OCI-LY1 (cell line): ENCODE measurements at regions not wholly inside any gene's neighbourhood (a gene's known extent, or its start where the extent isn't known, plus 50 kb on each side); places are given as distances from the start of the nearest gene placed in this dataset.

Source experiments
- H2AFZ ChIP-seq: fragments of 200-600 bp; sonication (generic), shearing (Covaris generic); 2 replicates; pipeline ENCODE4 v1.6.0; 2014; ENCODE audit warnings: antibody characterized with exemption, mild to moderate bottlenecking, low read length
- H3F3A ChIP-seq: fragments of 200-600 bp; sonication (generic), shearing (Covaris generic); 2 replicates; pipeline ENCODE4 v1.6.0; 2014; ENCODE audit warnings: mild to moderate bottlenecking, antibody characterized with exemption, low read length, moderate library complexity; ENCODE audit not compliant: insufficient read depth
- H3K27ac ChIP-seq: fragments of 200-600 bp; sonication (generic); 2 replicates; pipeline ENCODE4 v1.5.1; 2014; ENCODE audit warnings: low read length, mixed run types, mild to moderate bottlenecking, low read depth; ENCODE audit not compliant: poor library complexity, severe bottlenecking
- H3K27me3 ChIP-seq: fragments of 200-600 bp; sonication (generic); 2 replicates; pipeline ENCODE4 v1.6.0; 2014; ENCODE audit warnings: antibody characterized with exemption, mild to moderate bottlenecking, low read length, moderate library complexity; ENCODE audit not compliant: insufficient read depth
- H3K36me3 ChIP-seq: fragments of 200-600 bp; sonication (generic); 2 replicates; pipeline ENCODE4 v1.6.1; 2014; ENCODE audit warnings: mild to moderate bottlenecking, antibody characterized with exemption, low read length, moderate library complexity, mixed read lengths; ENCODE audit not compliant: insufficient read depth
- H3K4me1 ChIP-seq: fragments of 200-600 bp; sonication (generic); 2 replicates; pipeline ENCODE4 v1.5.1; 2014; ENCODE audit warnings: mild to moderate bottlenecking, low read length, moderate library complexity; ENCODE audit not compliant: insufficient read depth, severe bottlenecking
- H3K4me2 ChIP-seq: fragments of 200-600 bp; sonication (generic), shearing (Covaris generic); 2 replicates; pipeline ENCODE4 v1.6.1; 2014; ENCODE audit warnings: low read length
- H3K4me3 ChIP-seq: fragments of 200-600 bp; sonication (generic); 2 replicates; pipeline ENCODE4 v1.5.1; 2014; ENCODE audit warnings: low read length, low read depth, mild to moderate bottlenecking, mixed read lengths; ENCODE audit not compliant: poor library complexity, severe bottlenecking
- H3K79me2 ChIP-seq: fragments of 200-600 bp; shearing (Covaris generic); 2 replicates; pipeline ENCODE4 v1.6.1; 2016; ENCODE audit warnings: mixed run types, low read length, mixed read lengths; ENCODE audit not compliant: insufficient read depth
- H3K9ac ChIP-seq: fragments of 200-600 bp; sonication (generic), shearing (Covaris generic); 2 replicates; pipeline ENCODE4 v1.6.1; 2014; ENCODE audit warnings: mild to moderate bottlenecking, low read length, mixed read lengths
- H3K9me2 ChIP-seq: fragments of 200-600 bp; sonication (generic), shearing (Covaris generic); 2 replicates; pipeline ENCODE4 v1.6.1; 2014; ENCODE audit warnings: low read depth, mild to moderate bottlenecking, low read length, mixed read lengths
- H3K9me3 ChIP-seq: fragments of 200-600 bp; shearing (Covaris generic); 2 replicates; pipeline ENCODE4 v1.6.1; 2014; ENCODE audit warnings: low read length, mixed read lengths
- H4K20me1 ChIP-seq: fragments of 200-600 bp; sonication (generic), shearing (Covaris generic); 2 replicates; pipeline ENCODE4 v1.6.0; 2016; ENCODE audit warnings: mild to moderate bottlenecking, low read length; ENCODE audit not compliant: insufficient read depth
- EZH2 ChIP-seq: fragments of 200-600 bp; sonication (generic), shearing (Covaris generic); IDR thresholded peaks from 2 replicates; pipeline ENCODE4 v1.8.0; 2017; ENCODE audit warnings: borderline replicate concordance, mixed run types, mild to moderate bottlenecking, antibody characterized with exemption, low read length, moderate library complexity, mixed read lengths
- TF ChIP-seq, protein P1 (sequence below): fragments of 200-600 bp; sonication (generic), shearing (Covaris generic); IDR thresholded peaks from 2 replicates; pipeline ENCODE4 v1.5.1; 2017; ENCODE audit warnings: mild to moderate bottlenecking, antibody characterized with exemption, low read length, moderate library complexity, mixed read lengths

GRCh38 chr6:156557911-156558259 is 219.3 kb upstream of the ARID1B start:
- Histone ChIP-seq H4K20me1 (no peaks in the 10 kb centered on the region), H3K4me1 (no peaks in the 10 kb centered on the region), H3K36me3 (no peaks in the 10 kb centered on the region; the same call in 1 of the 2 replicates), H3K27ac (no peak overlapping the region), H3K9me2 (no peaks in the 10 kb centered on the region), H3K27me3 (no peaks in the 10 kb centered on the region; the same call in 1 of the 2 replicates), H3K9me3 (peaks cover 12% of the 10 kb centered on the region), H3K4me2 (no peak overlapping the region), H2AFZ (no peak overlapping the region), H3F3A (no peaks in the 10 kb centered on the region), H3K4me3 (no peak overlapping the region), H3K79me2 (no peaks in the 10 kb centered on the region), H3K9ac (no peak overlapping the region)
- TF ChIP-seq, protein P1, sequence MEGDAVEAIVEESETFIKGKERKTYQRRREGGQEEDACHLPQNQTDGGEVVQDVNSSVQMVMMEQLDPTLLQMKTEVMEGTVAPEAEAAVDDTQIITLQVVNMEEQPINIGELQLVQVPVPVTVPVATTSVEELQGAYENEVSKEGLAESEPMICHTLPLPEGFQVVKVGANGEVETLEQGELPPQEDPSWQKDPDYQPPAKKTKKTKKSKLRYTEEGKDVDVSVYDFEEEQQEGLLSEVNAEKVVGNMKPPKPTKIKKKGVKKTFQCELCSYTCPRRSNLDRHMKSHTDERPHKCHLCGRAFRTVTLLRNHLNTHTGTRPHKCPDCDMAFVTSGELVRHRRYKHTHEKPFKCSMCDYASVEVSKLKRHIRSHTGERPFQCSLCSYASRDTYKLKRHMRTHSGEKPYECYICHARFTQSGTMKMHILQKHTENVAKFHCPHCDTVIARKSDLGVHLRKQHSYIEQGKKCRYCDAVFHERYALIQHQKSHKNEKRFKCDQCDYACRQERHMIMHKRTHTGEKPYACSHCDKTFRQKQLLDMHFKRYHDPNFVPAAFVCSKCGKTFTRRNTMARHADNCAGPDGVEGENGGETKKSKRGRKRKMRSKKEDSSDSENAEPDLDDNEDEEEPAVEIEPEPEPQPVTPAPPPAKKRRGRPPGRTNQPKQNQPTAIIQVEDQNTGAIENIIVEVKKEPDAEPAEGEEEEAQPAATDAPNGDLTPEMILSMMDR, result no peak
- TF ChIP-seq EZH2, result no peak

DNA sequence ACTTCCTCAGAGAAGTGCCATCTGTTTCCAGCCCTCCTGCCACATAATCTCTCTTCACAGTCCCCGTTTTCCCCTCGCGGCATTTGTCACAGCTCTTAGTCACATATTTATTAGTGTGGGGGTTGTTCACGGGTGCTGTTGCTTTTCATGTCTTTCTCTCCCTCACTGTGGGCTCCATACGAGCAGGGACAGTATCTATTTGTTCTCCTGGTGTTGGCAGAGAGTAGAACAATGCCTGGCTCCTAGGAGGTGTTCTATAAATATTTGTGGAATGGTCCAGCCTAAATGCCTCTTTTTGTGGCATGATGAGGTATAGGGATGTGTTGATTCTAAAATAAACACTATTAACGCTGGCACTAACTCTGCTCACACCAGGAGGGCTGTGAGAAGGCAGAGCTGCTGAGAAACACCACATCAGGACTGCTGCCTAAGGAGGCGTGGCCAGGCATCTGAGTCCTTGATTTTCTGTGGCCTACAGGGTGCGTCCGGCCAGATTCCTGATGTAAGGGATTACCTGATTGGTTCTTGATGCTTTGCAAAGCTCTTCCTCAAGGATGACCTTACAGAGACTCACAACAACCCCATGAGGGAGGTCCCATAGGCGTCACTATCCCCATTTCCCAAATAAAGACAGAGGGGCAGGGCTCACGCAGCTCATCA is 219.8 kb upstream of the ARID1B start:
- Histone ChIP-seq H3K9me3 (peaks cover 12% of the 10 kb centered on the region), H3K4me1 (no peaks in the 10 kb centered on the region), H3F3A (no peaks in the 10 kb centered on the region), H3K27me3 (no peaks in the 10 kb centered on the region; the same call in 1 of the 2 replicates), H4K20me1 (no peaks in the 10 kb centered on the region), H3K36me3 (no peaks in the 10 kb centered on the region; the same call in 1 of the 2 replicates), H3K9ac (no peak overlapping the region), H3K4me3 (no peak overlapping the region), H3K27ac (no peak overlapping the region), H3K79me2 (no peaks in the 10 kb centered on the region), H3K9me2 (no peaks in the 10 kb centered on the region), H3K4me2 (no peak overlapping the region), H2AFZ (no peak overlapping the region)
- no peak for TF ChIP-seq EZH2
- TF ChIP-seq, protein P1, result no peak

DNA sequence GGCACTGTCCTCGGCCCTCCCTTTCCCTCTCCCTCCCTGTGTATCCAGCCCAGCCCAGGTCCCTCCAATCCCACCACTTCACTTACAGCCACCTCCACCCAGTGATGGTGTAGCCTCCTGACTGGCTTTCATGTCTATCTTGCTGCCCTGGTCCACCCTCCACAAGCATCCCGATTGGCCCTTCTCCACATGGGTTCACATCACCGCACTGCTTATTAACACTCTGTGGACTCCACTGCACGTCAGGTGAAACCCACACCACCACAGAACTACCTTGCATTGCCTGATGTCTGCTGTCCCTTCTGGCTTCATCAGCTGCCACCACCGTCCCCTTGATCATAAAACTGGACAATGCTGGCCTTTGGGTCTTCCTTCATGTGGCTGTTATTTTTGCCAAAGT is 220.4 kb upstream of the ARID1B start:
- no peak overlapping the region for H3K4me3 ChIP-seq
- peaks cover 12% of the 10 kb centered on the region for H3K9me3 ChIP-seq
- H4K20me1 ChIP-seq, result no peaks in the 10 kb centered on the region
- H3K27me3 ChIP-seq, result no peaks in the 10 kb centered on the region; the same call in 1 of the 2 replicates
- no peaks in the 10 kb centered on the region; the same call in 1 of the 2 replicates for H3K36me3 ChIP-seq
- no peaks in the 10 kb centered on the region for H3F3A ChIP-seq
- H3K4me2 ChIP-seq, result no peak overlapping the region
- H3K9me2 ChIP-seq, result no peaks in the 10 kb centered on the region
- no peak overlapping the region for H3K27ac ChIP-seq
- no peak overlapping the region for H2AFZ ChIP-seq
- no peaks in the 10 kb centered on the region for H3K79me2 ChIP-seq
- no peaks in the 10 kb centered on the region for H3K4me1 ChIP-seq
- TF ChIP-seq, protein P1, result no peak
- no peak for TF ChIP-seq EZH2
- H3K9ac ChIP-seq, result no peak overlapping the region
